HG03354 (cell line): ENCODE measurements at regions not wholly inside any gene's neighbourhood (a gene's known extent, or its start where the extent isn't known, plus 50 kb on each side); places are given as distances from the start of the nearest gene placed in this dataset.

Source experiments
- ATAC-seq: cut with Tn5 transposase; IDR thresholded peaks from one replicate; pipeline ENCODE4 v1.9.1; 2021; ENCODE audit warnings: mild to moderate bottlenecking; ENCODE audit not compliant: unreplicated experiment, poor library complexity, severe bottlenecking

DNA sequence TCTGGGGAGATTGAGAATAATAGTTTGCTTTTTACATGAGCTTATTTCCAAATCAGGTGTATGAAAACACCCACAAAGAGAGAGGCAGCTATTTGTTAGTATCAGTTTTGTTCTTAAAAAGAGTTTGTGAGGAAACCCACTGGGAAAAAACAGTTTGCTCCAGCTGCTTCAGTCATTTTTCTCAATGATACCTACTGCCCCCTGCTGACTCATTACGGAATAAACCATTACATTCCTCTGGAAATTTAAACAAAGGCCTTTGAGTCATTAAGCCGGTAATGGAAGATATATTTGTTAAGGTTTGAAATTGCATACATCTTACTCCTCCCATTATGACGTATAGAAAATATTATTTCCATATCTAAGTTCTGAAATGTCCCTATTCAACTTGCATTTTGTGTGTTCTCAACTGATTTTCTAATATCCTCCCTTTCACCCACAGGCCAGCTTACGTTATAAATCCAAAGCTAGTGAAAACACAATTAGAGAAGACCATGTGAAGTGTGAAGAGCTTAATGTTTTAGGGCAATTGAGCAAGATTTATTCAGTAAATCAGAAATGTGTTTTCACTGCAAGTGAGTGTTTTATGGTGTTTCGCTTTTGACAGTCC, 761.6 kb downstream of the DSC3 start:
- ATAC-seq: peak; percentile 69

DNA sequence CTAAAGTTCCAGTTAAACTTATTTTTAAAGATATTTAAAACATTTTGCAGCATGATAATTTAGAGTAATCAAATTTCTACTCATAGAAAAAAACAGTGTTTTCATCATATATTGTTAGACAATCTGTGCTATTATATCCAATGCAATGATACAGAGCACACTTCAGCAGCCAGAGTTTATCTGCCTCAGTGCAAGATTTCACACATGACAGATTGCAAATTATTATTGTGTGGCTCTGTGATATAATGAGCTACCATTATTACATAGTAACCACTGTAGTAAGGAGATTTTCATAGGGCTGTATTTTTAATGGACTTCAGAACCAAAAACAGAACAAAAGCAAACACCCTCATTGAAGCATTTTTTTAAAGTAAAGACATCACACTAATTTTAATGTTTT, 762.4 kb downstream of the DSC3 start:
- ATAC-seq: no peak

DNA sequence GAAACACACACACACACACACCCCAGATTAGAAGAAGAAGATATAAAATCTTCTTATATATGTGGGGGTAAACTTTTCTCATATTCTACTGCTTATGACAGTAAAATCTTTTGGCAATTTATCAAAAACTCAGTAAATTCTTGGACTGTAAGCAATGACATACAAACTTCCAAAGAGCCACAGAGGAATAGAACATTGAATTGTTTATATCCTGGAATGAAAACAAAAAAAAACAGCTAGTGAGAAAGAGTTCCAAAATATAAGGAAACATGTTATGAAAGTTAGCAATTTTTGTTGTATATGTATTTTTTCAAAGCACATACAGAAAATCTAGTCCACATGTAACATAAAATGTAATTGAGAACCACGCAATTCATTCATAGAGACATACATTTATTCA, 764.9 kb downstream of the DSC3 start:
- no peak for ATAC-seq

DNA sequence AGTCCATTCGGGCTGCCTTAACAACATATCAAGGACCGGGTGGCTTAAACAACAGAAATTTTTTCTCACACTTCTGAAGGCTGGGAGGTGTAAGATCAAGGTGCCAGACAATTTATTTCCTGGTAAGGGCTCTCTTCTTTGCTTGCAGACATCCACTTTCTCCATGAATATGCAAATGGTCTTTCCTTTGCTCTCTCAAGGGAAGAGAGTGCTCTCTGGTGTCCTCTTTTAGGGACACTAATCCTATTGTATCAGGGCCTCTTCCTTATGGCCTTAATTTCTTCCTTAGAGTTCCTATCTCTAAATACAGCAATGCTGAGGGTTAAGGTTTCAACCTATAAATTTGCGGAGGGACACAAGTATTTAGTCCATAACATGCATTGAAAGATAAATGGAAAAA, 770.8 kb downstream of the DSC3 start:
- no peak for ATAC-seq

DNA sequence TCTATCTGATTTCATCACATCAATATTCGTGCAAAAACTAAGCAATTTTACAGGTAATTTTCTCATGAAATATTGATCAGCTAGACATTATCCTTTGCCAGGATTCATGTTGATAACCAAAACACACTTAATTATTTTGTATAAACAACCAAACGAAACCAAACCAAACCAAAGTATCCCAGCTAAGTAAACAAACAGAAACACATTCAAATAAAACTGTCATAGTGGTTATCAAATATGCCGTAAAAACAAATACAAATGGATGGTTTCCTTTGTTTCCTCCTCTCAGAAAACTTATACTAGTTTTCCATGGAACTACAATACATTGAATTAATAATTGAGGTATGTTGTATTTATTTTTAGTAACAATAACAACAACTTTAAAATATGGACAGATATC, 777.4 kb downstream of the DSC3 start:
- no peak for ATAC-seq

DNA sequence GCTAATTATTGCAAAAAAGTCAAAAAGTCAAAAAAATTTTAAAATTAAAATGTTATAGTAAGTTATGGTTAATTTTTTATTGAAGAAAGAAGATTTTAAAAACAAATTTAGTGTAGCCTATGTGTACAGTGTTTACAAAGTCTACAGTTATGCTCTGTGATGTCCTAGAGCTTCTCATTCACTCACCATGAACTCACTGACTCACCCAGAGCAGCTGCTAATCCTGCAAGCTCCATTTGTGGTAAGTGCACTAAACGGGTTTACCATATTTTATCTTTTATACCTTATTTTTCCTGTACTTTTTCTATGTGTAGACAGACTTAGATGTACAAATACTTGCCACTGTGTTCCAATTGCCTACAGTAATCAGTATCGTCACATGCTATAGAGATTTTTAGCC, 788.2 kb downstream of the DSC3 start:
- no peak for ATAC-seq

DNA sequence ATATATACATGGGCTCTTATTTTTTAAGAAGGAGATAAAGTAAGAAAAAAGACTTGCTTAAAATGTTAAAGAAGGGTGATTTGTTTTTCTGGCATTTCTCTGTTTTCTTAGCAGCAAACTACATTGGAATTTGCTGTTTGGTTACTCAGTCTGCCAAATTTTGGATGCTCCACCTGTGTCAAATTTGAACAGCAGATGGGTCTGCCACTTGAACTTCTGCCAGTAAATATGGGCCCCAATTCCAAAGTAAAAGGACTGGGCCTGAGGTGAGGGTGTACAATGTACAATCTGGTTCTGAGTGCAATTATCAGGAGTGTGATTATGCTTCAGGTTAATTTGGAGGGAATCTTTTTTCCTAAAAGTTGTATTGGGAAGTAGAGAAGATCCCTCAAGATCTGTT, 794.5 kb downstream of the DSC3 start:
- no peak for ATAC-seq

DNA sequence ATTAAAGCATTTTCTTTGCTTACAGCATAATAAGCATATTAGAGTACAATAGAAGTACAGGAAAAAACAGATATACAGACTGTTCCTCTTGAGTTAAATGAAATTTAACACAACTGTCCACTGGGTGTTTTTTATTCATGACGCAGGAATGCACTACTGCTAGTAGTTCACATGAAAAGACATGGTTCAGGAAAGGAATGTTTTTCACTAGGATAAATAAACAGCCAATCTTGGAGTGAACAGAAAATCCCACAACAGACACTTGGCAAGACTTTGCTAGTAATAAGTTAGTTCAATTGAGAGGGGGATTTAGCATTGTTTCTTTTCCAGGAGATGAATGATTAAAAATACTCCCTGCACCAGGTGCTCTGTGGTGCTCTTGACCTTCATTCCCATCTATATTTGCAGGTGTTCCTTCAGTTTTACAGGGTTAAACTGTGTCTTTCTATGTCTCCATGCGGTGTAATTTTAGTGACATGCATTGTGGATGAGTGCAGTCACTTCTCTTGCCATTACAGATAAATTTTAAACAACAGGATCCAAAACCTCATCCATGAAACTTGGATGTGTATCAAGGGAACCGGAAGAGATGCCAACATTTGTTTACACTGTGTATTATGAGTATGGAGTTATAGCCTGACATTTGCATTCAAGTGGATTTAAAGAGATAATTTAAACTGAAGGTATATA, 796.6 kb downstream of the DSC3 start:
- no peak for ATAC-seq

DNA sequence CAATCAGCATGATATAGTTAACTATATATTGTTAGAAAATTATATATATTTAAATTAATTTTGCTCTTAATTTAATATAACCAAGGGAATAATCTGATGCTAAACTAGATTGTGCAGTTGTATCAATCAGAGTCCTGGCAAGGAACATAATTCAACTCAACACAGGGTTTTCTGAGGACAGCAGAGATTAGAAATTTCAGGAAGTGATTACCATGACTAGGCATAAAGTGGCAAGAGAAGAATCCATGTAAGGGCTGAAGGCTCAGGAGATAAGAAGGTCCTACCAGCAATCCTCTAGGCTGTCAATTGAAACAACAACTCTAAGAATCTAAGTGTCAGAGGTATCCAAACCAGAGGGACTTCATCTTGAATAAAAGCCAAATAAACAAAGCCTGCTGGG, 807.8 kb downstream of the DSC3 start:
- no peak for ATAC-seq

DNA sequence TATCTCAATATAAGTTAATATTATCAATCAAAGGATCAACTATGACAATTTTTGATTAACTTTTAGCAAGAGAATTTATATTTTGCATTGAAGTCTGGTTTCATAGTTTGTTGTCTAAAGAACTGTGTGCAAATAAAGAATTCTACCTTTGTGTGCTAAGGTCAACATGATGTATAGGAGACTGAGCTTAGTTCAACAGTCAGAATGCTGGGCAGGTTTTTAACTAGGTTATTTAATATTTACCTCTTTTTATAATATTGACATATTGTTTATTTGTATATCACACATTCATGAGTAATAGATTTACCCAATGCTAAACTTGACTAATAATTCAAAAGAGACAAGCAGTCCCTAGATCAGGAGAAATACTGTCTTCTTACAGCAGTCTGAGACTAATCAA, 831.4 kb downstream of the DSC3 start:
- no peak for ATAC-seq

DNA sequence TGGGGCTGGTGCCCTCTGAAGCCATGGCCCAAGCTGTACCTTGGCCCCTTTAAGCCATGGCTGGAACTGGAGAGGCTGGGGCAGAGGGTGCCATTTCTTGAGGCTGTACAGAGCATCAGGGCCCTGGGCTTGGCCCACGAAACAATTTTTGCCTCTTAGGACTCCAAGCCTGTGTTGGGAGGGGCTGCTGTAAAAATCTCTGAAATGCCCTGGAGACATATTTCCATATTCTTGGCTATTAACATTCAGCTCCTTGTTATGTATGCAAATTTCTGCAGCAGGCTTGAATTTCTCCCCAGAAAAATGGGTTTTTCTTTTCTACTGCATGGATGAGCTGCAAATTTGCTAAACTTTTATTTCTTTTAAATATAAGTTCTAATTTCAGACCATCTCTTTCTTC, 834.0 kb downstream of the DSC3 start:
- ATAC-seq: no peak

DNA sequence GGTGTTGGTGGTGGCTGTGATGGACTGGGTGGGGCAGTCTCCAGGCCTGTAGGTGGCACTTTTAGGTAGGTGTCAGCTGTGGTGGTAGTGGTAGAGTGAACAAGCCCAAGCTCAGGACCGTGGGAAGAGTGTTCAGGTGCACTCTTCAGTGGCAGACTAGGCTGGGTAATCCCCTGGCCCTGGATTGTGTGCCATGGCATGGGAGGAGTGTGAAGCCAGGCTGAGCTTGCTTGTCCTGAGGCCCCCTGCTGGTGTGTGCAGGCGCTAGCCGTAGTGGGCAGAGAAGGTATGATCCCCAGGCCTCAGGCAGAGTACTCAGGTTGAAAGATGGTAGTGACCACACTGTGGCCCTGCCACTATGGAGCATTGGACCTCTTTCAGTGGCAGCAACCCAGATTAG, 850.3 kb downstream of the DSC3 start:
- ATAC-seq: no peak

DNA sequence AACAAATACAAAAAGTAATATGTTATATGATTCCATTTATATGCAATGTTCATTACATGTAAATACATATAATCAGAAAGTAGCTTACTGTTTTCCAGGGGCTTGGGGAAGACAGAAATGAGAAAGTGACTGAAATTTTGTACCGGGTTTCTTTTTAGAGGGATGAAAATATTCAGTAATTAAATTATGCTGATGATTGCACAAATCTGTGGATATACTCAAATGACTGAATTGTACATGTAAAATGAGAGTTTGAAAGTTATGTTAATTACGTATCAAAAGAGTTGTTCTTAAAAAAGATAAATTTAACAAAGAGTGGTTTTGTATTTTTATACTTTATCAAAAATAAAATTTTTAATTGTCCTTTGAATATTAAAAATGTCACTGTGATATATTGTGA, 856.3 kb downstream of the DSC3 start:
- no peak for ATAC-seq

DNA sequence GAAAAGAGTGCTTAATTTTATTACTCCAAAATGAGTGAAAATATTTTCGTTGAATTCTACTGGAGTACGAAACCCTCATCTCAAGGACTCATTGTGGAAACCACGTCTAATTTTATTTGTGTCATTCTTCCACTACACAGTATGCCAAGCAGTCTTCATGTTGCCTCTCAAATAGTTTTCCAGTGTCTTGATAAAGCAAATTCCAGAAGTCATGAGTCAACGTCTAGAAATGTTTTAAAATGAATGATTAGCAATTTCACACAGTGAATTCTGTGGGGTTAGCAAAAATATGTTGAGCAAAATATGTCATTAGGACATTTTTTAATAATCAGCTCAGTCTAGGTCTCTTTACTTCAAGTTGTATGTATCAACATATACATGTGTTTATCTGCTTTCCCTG, 865.5 kb downstream of the DSC3 start:
- no peak for ATAC-seq

DNA sequence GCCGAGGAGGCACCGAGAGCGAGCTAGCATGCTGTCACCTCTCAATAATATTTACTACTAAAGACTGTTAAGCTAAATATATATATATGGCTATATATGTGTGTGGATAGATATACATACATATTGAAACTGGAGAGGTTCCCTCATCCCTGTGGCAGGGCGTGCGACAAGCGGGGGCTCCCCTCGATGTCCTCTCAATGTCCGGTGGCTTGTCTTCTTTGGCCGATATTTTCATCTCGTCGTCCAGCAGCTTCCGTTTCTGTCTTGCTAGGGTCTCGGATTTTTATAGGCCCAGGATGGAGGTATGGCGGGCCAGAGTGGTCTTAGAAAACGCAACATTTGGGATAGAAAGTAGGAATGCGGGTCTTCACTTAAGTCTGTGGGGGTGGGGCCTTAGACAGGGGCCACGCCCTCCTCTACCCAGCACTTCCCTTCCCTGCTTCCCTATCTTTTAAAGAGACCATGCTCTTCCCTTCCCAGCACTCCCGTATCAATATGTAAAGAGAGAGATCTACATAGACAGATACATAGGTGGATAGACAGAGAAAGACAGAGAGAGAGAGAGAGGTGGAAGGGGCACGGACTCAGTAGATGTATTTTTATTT, 866.8 kb downstream of the DSC3 start:
- no peak for ATAC-seq

DNA sequence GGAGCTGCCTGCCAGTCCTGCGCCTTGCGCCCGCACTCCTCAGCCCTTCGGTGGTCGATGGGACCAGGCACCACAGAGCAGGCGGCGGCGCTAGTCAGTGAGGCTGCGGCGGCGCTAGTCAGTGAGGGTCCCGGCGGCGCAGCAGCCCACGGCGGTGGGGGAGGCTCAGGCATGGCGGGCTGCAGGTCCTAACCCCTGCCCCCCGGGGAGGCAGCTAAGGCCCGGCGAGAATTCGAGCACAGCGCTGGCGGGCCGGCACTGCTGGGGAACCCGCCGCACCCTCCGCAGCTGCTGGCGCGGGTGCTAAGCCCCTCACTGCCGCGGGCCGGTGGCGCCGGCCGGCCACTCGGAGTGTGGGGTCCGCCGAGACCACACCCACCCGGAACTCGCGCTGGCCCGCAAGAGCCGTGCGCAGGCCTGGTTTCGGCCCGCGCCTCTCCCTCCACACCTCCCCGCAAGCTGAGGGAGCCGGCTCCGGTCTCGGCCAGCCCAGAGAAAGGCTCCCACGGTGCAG, 867.4 kb downstream of the DSC3 start:
- no peak for ATAC-seq

DNA sequence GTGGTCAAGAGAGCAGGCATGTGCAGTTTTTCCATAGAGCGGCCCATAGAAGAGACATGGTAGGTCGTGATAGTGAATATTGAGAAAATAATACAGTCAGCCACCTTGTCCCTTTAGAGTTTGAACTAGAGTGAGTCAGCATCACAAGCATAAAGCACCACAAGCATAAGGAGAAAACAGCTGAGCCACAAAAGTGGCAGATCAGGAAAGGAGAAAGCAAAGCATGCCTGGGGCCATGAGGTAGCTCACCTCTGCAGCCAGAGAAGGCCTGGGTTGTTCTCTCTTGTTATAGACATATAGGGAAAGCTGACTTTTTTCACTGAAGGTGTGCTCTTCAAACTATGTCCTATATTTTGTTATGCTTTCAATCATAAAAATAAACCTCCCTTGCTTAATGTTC, 879.0 kb downstream of the DSC3 start:
- ATAC-seq: no peak

DNA sequence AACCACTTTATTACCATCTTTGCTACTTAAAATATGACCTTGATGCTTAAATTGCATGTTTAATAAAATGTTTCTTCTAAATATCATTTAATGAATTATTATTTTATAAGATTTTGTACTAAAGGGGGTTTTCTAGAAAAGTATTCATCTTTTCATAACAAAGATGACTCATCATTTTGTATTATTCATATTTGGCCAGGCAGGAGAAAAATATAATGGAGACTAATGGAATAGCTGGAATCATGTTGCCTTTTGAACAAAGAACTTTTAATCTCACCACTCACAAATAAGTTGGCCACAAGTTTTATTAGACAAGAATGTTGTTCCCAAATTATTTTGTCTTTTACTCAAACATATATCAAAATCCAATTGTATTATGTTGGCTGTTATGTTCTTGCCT, 882.4 kb downstream of the DSC3 start:
- no peak for ATAC-seq

DNA sequence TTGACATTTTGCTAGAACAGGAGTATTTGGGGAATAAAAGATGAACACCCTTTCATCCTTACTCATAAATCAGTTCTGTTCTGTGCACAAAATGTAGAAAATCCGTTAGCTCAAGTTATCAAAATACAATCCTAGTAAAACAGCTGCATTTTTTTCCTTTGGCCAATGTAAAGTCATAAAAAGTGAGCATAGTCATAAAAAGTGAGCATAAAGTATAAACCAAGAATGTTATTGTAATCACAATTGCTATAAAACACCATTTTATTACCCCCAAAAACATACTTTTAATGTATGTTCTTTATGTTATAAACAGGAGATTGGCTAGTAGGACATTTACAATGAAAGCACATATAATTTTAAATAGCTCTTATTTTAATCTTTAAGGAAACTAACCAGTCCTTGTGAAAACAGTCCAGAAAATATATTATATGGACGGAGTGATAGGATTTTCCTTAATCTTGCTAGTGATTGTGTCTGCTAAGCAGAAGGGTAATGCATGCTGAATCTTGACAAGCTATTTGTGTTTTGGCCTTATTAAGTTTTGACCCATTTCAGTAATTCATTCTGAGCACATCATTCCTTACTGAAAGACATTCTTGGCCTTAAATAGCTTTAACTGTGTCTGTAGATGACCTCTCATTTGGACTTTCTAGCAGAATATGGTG, 891.8 kb downstream of the DSC3 start:
- no peak for ATAC-seq

DNA sequence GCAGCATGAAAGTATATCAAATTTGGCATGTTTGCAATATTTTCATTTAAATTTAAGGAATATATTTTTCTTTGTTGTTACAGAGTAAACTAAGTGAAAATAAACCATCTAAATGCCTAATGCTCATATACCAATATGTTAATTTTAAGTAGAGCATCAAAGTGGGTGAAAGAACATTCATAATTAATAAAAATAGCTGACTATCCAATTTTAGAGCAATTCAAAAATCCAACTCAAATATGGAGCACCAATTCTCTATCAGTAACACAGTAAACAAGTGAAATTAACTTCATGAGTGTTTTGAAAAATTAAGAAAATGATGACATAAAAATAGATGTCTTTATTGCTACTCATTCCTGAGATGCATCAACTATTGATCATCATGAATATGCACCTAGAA, 893.0 kb downstream of the DSC3 start:
- ATAC-seq: no peak

DNA sequence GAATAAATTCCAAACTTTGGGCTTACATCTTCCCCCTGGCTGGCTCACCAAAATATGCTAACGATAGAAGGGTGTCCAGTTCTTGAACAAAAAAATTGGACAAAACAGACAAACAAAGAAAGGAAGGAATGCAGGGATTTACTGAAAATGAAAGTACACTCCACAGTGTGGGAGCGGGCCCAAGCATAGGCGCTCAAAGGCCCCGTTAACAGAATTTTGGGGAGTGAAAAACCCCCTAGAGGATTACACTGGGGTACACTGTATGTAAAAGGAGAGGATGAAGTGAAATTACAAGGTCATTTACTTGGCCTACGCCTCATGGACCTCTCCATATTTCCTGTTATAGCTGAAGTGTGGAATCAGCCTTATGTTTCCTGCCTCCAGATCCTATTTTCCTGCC, 899.7 kb downstream of the DSC3 start:
- no peak for ATAC-seq
